GM18508 (cell line): ENCODE measurements at regions not wholly inside any gene's neighbourhood (a gene's known extent, or its start where the extent isn't known, plus 50 kb on each side); places are given as distances from the start of the nearest gene placed in this dataset.
"Not testable (repeated sequence)": the region's sequence is repeated elsewhere in the genome, so short reads cannot be mapped to it uniquely, and the experiment has no call there.

Experiments used
- ATAC-seq: cut with Tn5 transposase; IDR thresholded peaks from one replicate; pipeline ENCODE4 v1.9.1; 2021; ENCODE audit warnings: moderate number of reproducible peaks; ENCODE audit not compliant: insufficient read depth, unreplicated experiment

DNA sequence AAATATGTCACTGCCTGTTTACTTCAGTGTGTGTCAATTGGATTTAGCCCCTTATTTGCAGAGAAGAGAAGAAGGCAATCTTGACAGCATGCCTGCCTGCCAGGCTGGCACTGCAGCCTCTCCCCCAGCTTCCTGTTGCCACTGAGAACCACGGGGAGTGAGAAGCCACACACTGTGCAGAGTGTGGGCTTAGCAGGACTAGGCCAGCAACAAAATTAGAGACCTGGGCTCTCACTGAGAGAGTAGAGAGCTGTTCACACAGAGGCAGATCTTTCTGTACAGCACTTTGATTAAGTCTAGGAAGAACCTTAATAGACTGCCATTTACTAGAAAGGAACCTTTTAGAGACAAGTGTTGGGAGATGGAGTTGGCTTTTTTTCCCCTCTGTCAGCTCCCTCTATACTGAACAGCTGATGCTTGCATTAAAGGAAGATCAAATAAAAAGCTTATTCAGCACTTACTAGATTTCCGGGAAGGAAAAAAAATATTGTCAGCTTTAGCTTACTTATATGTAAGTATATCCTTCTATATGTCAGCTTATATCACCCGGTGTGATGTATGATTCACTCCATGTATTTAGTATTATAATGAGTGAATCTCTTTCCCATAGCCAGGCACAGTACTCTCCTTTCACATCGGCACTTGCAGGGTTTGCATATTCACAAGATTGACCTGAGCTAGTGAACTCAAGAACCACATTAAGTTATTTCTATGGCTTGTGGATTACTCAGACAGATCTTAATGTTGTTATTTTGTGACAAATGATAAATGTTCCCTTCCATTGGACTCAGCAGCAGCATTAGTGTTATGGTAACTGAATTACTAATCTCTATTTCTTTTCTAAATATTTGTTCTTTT, 851.0 kb upstream of the EPHA7 start:
- ATAC-seq = no peak

DNA sequence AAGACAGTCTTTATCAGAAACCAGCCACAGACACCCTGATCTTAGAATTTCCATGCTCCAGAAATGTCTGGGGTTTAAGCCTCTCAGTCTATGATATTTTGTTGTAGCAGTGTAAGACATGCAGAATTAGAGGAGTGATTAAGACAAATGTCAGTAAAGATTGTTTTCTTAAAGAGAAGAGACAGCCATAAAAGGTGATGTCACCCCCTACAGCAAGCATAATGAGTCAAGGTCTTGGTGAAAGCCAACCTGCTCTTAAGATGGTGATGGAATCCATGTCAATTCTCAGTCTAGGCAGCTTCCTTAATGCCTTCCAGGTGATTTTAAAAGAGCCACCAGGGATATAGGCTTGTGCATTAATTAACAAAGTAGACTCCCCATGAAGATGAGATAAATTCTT, 849.9 kb upstream of the EPHA7 start:
- ATAC-seq = no peak

DNA sequence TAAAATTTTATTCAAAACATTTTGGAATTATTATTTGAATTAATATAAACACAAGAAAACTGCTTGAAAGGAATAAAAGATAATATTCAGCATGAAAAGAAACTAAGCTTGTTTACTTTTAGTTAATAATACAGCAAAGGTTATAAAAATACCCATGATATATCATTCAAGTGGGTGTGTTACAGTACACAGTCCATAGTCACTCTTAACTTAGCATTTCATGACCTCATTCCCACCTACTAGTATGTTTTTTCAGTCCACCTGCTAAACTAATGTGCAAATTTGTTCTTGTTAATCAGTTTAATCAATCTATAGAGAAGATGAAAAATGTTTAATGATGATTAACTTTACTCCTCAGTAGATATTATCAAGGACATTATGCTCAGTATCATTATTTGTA, 841.4 kb upstream of the EPHA7 start:
- ATAC-seq = no peak

DNA sequence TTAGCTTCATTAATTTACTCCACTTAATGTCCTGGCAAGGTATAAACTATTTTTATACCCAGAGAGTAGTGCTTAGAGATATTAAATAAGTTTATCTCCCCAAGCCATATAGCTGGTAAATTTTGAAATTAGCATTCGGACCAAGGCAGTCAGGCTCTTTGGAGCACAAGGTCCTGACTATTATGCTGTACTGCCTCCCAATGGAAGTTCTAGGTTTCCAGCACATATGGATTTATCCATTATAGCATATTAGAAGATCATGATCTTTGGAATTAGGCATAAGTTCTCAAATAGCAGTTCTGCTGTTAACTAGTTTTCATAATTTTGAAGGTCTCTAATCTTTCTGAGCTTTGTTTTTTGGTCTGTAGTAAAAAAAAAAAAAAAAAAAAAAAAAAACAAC, 835.3 kb upstream of the EPHA7 start:
- no peak for ATAC-seq

DNA sequence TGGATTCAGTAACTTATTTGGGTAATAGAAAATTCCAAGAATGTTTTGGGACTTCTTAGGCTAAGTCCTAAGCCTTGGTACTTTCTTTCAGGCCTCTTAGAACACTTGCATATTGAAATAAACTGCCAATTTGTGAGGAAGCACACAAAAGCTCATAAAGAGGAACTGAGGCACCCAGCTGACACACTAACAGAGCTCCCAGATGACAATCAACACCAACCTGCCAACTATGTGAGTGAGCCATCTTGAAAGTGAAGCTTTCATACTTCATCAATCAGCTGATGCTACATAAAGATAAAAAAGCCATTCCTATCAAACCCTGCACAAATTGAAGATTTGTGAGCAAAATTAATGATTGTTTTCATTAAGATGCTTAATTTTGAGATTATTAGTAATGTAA, 832.5 kb upstream of the EPHA7 start:
- ATAC-seq = no peak

DNA sequence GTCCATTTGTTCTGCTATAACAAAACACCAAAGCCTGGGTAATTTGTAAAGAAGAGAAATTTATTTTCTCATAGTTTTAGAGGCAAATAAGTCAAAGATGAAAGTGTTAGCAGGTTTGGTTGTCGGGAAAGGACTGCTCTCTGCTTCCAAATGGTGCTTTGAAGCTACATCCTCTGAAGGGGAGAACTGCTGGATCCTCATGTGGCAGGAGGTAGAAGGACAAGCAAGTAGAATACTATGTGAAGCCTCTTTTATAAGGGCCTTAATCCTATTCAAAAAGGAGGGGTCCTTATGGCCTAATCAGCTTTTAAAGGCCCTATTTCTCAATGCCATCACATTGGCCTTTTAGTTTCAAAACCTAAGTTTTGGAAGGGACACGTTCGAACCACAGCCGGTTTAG, 826.0 kb upstream of the EPHA7 start:
- ATAC-seq = no peak

DNA sequence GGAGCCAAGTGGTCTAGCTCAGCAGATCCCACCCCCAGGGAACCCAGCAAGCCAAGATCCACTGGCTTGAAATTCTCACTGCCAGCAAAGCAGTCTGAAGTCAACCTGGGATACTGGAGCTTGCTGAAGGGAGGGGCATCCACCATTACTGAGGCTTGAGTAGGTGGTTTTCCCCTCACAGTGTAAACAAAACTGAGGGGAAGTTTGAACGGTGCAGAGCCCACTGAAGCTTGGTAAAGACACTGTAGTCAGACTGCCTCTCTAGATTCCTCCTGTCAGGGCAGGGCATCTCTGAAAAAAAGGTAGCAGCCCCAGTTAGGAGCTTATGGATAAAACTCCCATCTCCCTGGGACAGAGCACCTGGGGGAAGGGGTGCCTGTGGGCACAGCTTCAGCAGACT, 819.5 kb upstream of the EPHA7 start:
- no peak for ATAC-seq

DNA sequence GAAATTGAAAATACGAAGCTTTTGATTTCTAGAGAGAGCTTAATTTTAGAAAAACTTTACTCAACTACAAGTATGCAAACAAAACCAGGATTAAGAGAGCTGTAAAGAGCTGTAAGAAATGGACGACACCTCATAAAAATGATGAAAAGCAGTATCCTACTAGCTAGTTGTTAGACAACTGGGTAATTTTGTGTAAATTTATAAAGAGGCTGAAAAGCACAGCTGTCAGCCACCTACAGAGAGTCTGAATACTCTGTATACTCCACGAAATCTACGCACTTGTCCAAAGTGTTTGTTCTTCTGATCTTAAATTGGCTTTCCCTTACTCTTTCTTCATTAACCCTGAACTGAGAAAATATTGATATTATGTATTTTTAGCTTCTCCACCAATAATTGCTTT, 808.4 kb upstream of the EPHA7 start:
- no peak for ATAC-seq

DNA sequence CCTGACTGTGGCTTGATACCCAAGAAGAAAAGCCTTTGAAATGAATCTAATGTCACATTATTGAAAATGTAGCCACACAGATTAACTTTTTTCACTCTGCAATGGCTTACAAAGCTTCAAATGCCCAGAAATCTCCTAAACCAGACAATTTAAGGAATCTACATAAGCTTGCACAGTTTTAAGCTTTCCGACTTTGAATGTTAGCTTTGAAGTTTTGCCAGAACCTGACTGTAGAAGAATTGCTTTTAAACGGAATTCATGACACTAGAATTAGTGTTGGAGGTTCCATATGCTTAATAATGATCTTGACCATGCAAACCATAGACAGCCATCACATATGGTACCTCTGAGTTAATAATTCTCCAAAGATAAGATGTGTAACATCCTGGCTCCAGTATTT, 798.5 kb upstream of the EPHA7 start:
- no peak for ATAC-seq

DNA sequence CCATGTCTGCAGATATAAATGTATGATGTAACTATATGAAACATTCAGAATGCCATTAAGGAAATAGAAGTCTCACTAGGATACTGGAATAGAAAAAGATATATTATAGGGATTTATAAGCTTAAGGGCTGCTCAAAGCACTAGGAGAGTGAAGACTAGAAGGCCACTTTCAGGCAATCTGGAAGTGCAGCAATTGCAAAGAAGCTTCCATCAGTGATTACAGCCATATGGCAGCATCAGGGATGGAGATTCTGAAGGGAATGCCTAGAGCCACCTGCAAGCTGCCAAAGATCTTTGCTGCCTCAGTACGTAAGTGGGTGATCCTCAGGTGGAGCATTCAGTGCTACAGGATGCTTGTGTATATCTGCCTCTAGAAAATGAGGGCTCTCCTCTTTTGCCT, 796.2 kb upstream of the EPHA7 start:
- no peak for ATAC-seq

DNA sequence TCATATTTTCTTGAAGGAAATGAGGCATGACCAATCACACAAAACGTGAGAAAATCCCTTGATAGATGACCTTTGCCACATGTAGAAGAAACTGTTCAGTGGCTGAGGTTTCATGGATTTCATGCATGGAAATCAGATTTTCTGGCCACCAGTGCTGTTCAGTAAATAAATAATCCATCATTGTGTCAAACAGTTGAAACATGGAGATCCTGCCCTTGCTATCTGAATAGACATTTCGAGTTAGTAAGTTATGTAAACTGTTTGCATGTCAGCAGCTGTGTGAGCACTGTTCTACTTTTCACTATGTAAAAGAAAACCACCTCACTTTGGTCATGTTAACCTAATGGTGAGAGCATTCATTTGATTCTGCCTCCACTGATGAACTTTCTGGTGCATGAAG, 793.9 kb upstream of the EPHA7 start:
- ATAC-seq = no peak

DNA sequence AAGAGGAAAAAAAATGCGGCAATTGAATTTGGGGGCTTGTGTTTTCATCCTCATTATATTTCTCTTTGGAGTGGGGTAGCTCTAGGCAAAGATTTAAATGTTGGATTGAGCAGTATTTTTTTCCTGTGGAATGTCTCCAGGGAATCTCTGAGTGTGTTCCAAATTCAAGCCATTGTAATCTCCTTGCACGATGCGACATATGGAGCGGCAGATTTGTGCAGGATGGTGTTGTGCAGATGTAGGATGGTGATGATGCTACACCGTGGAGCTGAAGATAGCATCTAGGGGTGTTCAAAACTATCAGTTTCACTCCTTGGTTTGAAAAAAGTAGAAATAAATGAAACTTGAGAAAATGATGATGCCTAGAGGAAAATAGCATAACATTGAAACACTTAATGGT, 777.5 kb upstream of the EPHA7 start:
- no peak for ATAC-seq

DNA sequence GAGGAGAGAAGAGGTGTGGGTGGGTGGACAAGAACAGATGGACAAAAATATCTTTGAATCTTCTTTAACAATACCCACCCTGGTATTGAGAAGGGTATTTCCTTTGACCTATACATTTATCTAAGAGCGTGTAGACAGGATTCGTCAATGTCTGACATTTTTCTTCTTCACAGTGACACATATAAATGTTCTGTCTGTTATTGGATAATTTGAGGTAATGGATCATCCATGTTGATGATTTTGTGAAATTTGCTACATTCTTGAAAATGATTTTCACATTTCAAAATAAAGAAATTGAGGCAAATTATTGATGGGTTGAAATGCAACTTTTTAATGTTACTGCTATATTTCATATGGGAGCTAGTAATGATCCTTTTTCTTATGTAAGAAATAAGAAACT, 770.7 kb upstream of the EPHA7 start:
- no peak for ATAC-seq

DNA sequence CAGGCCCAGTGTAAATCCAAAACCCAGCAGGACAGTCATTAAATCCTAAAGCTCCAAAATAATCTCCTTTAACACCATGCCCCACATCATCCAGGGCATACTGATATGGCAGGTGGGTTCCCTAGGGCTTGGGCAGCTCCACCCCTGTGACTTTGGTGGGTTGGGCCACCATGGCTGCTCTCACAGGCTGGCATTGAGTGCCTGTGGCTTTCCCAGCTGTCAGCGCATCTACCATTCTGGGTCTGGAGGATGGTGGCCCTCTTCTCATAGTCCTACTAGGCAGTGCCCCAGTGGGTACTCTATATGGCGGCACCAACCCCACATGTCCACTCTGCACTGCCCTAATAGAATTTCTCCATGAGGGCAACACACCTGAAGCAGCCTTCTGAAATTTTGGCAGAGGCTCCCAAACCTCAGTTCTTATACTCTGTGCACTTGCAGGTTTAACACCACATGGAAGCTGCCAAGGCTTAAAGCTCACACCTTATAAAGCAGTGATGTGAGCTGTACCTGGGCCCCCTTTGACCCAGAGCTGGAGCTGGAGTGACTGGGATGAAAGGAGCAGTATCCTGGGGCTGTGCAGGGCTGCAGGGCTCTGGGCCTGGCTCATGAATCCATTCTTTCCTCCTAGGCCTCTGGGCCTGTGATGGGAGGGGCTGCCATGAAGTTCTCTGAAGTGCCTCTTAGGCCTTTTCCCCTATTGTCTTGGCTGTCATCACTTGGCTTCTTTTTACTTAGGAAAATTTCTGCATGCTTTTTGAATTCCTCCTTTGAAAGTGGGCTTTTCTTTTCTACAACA, 765.5 kb upstream of the EPHA7 start:
- no peak for ATAC-seq

DNA sequence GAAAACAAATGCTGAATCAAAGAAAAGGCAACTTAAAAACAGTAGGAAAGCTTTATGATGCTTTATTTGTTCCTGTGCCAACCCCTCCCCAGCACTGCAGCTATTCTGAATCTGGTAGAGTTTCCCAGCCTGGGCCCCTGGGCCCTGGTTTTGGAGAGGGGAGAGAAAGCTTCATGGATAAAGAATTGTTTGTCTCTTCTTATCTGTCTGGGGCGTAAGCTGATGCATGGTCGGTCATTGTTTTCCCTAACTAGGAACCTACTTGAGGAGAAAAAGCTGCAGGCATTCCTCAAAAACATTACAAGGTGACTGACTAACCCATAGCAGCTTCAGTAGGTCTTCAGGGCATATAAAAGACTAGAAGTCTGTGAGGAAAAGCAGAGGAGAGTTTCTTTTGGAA, 758.1 kb upstream of the EPHA7 start:
- ATAC-seq = no peak

DNA sequence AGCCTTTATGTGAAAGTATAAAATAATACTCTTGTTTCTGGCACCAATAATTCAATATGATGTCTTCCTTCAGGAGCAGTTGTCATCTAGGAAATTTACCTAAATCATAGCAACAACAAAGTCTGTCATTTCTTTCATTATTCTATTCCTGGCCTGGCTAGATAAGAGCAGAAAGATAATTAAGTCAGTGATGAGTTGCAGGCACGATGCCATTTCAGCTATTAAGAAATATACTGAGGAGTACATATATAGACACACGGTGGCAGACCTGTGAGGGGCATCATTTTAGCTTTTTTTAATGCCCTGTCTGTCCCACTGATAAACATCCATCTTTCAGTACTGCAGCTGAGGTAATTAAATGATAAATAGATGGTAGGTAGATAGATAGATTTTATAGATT, 756.1 kb upstream of the EPHA7 start:
- no peak for ATAC-seq

DNA sequence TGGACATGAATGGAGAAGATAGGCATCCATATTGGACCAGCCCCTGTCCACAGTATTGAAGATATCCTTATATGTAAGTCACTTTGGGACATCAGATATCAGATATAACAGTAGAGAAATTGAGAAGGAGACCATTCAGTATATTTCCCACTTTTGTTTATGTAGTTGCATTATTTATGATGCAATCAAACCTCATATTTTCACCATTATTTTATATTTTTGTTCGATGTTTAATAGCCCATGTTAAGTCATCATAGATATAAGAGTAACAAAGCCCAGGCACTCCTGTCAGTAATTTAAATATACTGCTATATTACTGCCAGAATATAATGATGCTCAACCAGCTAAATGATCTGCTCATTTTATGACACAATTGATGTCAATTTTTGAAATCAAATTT, 744.5 kb upstream of the EPHA7 start:
- no peak for ATAC-seq

DNA sequence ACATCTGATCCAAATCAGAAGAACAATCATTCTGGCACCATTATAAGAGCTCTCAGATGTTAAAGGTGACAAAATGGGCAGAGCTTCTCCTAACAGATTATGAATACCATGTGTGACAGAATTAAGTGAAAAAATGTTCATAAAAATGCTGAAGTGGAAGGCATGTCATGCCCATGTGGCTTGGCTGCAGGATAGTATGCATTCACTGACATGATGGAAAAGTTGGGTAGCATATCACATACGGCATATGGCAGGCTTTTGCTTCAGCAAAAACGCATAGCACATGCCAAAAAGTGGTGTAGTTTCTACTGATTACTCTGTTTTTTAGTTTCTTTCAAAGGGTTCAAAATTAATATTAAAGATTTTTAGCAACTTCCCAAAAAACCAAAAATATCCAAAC, 731.5 kb upstream of the EPHA7 start:
- no peak for ATAC-seq

DNA sequence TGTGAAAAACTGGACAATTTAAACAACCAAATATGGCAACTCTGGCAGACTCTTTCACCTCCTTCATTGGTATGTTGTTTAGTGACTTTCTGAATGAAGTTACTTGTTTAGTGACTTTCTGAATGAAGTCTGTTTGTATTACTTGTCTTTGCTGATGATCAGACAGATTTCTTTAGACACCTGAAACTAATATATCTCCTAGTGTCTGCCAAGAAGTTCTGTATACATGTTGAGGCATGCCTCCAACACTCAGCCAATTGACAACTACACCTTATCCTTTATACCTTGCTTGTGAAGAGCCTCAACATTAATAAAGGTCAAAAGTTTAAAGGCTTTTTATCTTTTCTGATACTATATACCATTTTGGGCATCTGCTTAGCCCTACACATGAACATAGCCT, 725.4 kb upstream of the EPHA7 start:
- no peak for ATAC-seq

DNA sequence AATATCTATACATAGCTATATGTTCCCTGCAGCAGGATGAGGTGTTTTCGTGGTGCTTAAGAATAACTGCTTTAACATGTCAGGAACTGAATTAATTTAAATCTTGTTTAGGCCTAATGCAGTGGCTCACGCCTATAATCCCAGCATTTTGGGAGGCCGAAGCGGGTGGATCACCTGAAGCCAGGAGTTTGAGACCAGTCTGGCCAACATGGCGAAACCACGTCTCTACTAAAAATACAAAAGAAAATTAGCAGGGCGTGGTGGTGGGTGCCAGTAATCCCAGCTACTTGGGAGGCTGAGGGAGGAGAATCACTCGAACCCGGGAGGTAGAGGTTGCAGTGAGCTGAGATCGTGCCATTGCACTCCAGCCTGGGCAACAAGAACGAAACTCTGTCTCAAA, 717.8 kb upstream of the EPHA7 start:
- ATAC-seq = not testable (repeated sequence)

DNA sequence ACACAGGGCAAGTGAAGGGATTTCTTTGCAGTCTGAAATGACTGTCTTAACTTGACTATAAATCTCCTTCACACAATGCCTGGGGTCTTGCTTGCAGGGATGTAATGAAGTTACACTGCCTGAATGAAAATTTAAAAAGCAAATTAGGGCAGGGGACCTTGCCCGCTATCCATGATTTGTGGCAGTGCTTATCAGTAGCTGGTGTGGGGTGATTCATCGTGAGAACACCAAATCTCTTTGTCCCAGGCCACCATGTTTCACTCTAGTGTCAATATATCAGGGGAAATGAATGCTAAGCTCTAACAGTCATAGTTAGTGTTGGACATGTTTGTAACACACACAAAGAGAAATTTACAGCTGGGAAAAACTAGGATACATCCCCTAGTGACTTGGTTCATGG, 713.7 kb upstream of the EPHA7 start:
- ATAC-seq = no peak

DNA sequence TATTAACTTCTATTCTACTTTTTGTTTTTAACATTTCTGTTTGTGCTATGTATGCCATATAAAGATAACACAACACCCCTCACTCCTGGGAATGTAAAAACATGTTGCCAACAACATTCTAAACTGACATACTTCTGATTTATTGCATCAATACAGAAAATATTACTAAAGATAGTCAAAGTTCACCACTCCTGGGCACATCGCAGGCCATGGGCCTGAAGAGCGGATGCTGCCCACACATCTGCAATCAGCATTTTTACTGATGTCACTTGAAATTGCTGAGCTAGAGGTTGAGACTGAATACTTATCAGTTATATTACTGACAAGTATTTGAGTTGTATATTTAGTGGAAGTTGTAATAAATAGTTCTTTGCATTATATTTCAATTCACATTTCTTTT, 711.9 kb upstream of the EPHA7 start:
- ATAC-seq = no peak
